ENCODE measurements at regions not wholly inside any gene's neighbourhood (a gene's known extent, or its start where the extent isn't known, plus 50 kb on each side); places are given as distances from the start of the nearest gene placed in this dataset.
"Not testable (repeated sequence)": the region's sequence is repeated elsewhere in the genome, so short reads cannot be mapped to it uniquely, and the experiment has no call there.

GRCh38 chr14:27623782-27624181 lies 1025.9 kb upstream of the NOVA1 start:
- peaks cover 40% of the 10 kb centered on the region for H3K9me3 Mint-ChIP-seq
- no peaks in the 10 kb centered on the region for H3K4me1 Mint-ChIP-seq
- TF ChIP-seq CTCF (IDR thresholded peaks at IDR 0.05) = no peak
- no peak overlapping the region for H3K27ac Mint-ChIP-seq
- H3K4me3 Mint-ChIP-seq = no peak overlapping the region
- H3K27me3 Mint-ChIP-seq (ENCODE audit: low read depth, poor library complexity) = no peaks in the 10 kb centered on the region
- H3K36me3 Mint-ChIP-seq (ENCODE audit: low read depth) = no peaks in the 10 kb centered on the region
- DNase-seq = no peak

- Mint-ChIP-seq H3K4me1 (no peaks in the 10 kb centered on the region), H3K9me3 (no peaks in the 10 kb centered on the region)
Measured at GRCh38 chr14:27634056-27634970, 1036.5 kb upstream of the NOVA1 start.

GRCh38 chr14:27640688-27641087 lies 1042.9 kb upstream of the NOVA1 start:
- H3K27ac Mint-ChIP-seq; H3K4me1 Mint-ChIP-seq; H3K4me3 Mint-ChIP-seq; H3K36me3 Mint-ChIP-seq (ENCODE audit: low read depth); DNase-seq; H3K27me3 Mint-ChIP-seq (ENCODE audit: low read depth, poor library complexity): not testable (repeated sequence)
- H3K9me3 Mint-ChIP-seq = peaks cover 17% of the 10 kb centered on the region

More at GRCh38 chr14:27634056-27634970, 1036.5 kb upstream of the NOVA1 start:
- H3K27me3 Mint-ChIP-seq (ENCODE audit: low read depth, poor library complexity) = no peaks in the 10 kb centered on the region
- TF ChIP-seq CTCF (IDR thresholded peaks at IDR 0.05) = no peak
- no peak overlapping the region for H3K4me3 Mint-ChIP-seq
- no peak for DNase-seq
- no peaks in the 10 kb centered on the region for H3K36me3 Mint-ChIP-seq (ENCODE audit: low read depth)
- H3K27ac Mint-ChIP-seq = no peak overlapping the region

GRCh38 chr14:27642251-27642866 lies 1044.5 kb upstream of the NOVA1 start:
- no peak for TF ChIP-seq CTCF (IDR thresholded peaks at IDR 0.05)
- H3K36me3 Mint-ChIP-seq (ENCODE audit: low read depth) = no peaks in the 10 kb centered on the region
- H3K9me3 Mint-ChIP-seq = peaks cover 17% of the 10 kb centered on the region
- no peak overlapping the region for H3K4me3 Mint-ChIP-seq
- no peaks in the 10 kb centered on the region for H3K27me3 Mint-ChIP-seq (ENCODE audit: low read depth, poor library complexity)
- H3K4me1 Mint-ChIP-seq = no peaks in the 10 kb centered on the region
- DNase-seq = no peak
- H3K27ac Mint-ChIP-seq = no peak overlapping the region

GRCh38 chr14:27660683-27661082 lies 1062.8 kb upstream of the NOVA1 start:
- Mint-ChIP-seq H3K4me1 (no peaks in the 10 kb centered on the region), H3K9me3 (peaks cover 28% of the 10 kb centered on the region), H3K27ac (no peak overlapping the region), H3K36me3 (ENCODE audit: low read depth) (no peaks in the 10 kb centered on the region), H3K4me3 (no peak overlapping the region), H3K27me3 (ENCODE audit: low read depth, poor library complexity) (no peaks in the 10 kb centered on the region)
- TF ChIP-seq CTCF (IDR thresholded peaks at IDR 0.05) = no peak
- no peak for DNase-seq

GRCh38 chr14:27668531-27668930 lies 1070.7 kb upstream of the NOVA1 start:
- no peak for TF ChIP-seq CTCF (IDR thresholded peaks at IDR 0.05)
- DNase-seq = no peak
- Mint-ChIP-seq H3K27ac (no peak overlapping the region), H3K27me3 (ENCODE audit: low read depth, poor library complexity) (peaks cover 4% of the 10 kb centered on the region), H3K9me3 (peaks cover 21% of the 10 kb centered on the region), H3K36me3 (ENCODE audit: low read depth) (peaks cover 11% of the 10 kb centered on the region), H3K4me3 (no peak overlapping the region), H3K4me1 (peaks cover 7% of the 10 kb centered on the region)

Measured in nephron progenitor cell (in vitro differentiated cells).